Neuronal stem cell (in vitro differentiated cells): ENCODE measurements at regions not wholly inside any gene's neighbourhood (a gene's known extent, or its start where the extent isn't known, plus 50 kb on each side); places are given as distances from the start of the nearest gene placed in this dataset.

Experiments
- DNase-seq: peaks from one replicate; pipeline ENCODE4 v3.0.0-alpha.2; 2013; ENCODE audit warnings: low spot score
- H2AFZ ChIP-seq: one replicate; pipeline ENCODE4 v1.6.1; 2013; ENCODE audit warnings: mild to moderate bottlenecking, low read length, inconsistent platforms
- H2AK5ac ChIP-seq: 2 replicates; pipeline ENCODE4 v1.6.1; 2013; ENCODE audit warnings: low read depth, mild to moderate bottlenecking, inconsistent platforms, low read length, moderate library complexity, mixed read lengths
- H2BK120ac ChIP-seq: 2 replicates; pipeline ENCODE4 v1.6.1; 2013; ENCODE audit warnings: low read depth, mild to moderate bottlenecking, inconsistent platforms, low read length, moderate library complexity, mixed read lengths
- H2BK12ac ChIP-seq: one replicate; pipeline ENCODE4 v1.6.1; 2013; ENCODE audit warnings: low read length, inconsistent platforms
- H2BK15ac ChIP-seq: 2 replicates; pipeline ENCODE4 v1.6.1; 2013; ENCODE audit warnings: mild to moderate bottlenecking, low read length, inconsistent platforms, mixed read lengths
- H2BK5ac ChIP-seq: one replicate; pipeline ENCODE4 v1.6.1; 2013; ENCODE audit warnings: inconsistent platforms, mild to moderate bottlenecking, low read length, moderate library complexity
- H3K14ac ChIP-seq: one replicate; pipeline ENCODE4 v1.6.1; 2013; ENCODE audit warnings: low read length, inconsistent platforms
- H3K18ac ChIP-seq: 2 replicates; pipeline ENCODE4 v1.6.1; 2013; ENCODE audit warnings: low read length, inconsistent platforms
- H3K23ac ChIP-seq: 2 replicates; pipeline ENCODE4 v1.6.1; 2013; ENCODE audit warnings: low read depth, mild to moderate bottlenecking, mixed read lengths, low read length, inconsistent platforms; ENCODE audit not compliant: poor library complexity
- H3K27ac ChIP-seq: replicated peaks from 3 replicates; pipeline ENCODE4 v1.5.1; 2013; ENCODE audit warnings: low read length, inconsistent platforms
- H3K27me3 ChIP-seq, 3 experiments: 2 replicates each; pipeline ENCODE4 v1.6.1; 2013; ENCODE audit warnings: low read length in 3 of 3, mild to moderate bottlenecking in 2 of 3, inconsistent platforms in 1 of 3, low read depth in 1 of 3, mixed read lengths in 1 of 3, moderate library complexity in 1 of 3; ENCODE audit not compliant: control insufficient read depth in 3 of 3, insufficient read depth in 3 of 3
- H3K36me3 ChIP-seq, 2 donors: replicated peaks in 1 of 2; 2 replicates each; pipeline ENCODE4 v1.6.1; 2013; ENCODE audit warnings: low read length in 2 of 2; ENCODE audit not compliant: control insufficient read depth in 2 of 2, insufficient read depth in 2 of 2
- H3K4ac ChIP-seq: 2 replicates; pipeline ENCODE4 v1.6.1; 2013; ENCODE audit warnings: inconsistent platforms, mild to moderate bottlenecking, low read length, moderate library complexity
- H3K4me1 ChIP-seq, 2 donors: 1 replicate in 1 of 2; 2 replicates in 1 of 2; pipeline ENCODE4 v1.6.1; 2013; ENCODE audit warnings: low read length in 2 of 2, low read depth in 1 of 2; ENCODE audit not compliant: control insufficient read depth in 2 of 2, insufficient read depth in 1 of 2
- H3K4me2 ChIP-seq: one replicate; pipeline ENCODE4 v1.6.1; 2013; ENCODE audit warnings: mild to moderate bottlenecking, low read length, inconsistent platforms; ENCODE audit not compliant: insufficient read depth, poor library complexity, severe bottlenecking
- H3K4me3 ChIP-seq, 2 donors: 2 replicates each; pipeline ENCODE4 v1.5.1; 2013; ENCODE audit warnings: low read length in 2 of 2, mild to moderate bottlenecking in 2 of 2, inconsistent platforms in 1 of 2, moderate library complexity in 1 of 2
- H3K79me1 ChIP-seq: one replicate; pipeline ENCODE4 v1.6.1; 2013; ENCODE audit warnings: low read depth, mild to moderate bottlenecking, inconsistent platforms, low read length, moderate library complexity
- H3K9ac ChIP-seq: one replicate; pipeline ENCODE4 v1.6.1; 2013; ENCODE audit warnings: mild to moderate bottlenecking, low read depth, low read length, inconsistent platforms; ENCODE audit not compliant: poor library complexity
- H3K9me3 ChIP-seq, 2 donors: replicated peaks in 1 of 2; 2 replicates each; pipeline versions ENCODE3 to v1.6.1; 2013; ENCODE audit warnings: low read length in 2 of 2, mild to moderate bottlenecking in 2 of 2, inconsistent platforms in 1 of 2, low read depth in 1 of 2, mixed read lengths in 1 of 2, moderate library complexity in 1 of 2; ENCODE audit not compliant: control insufficient read depth in 2 of 2, insufficient read depth in 1 of 2
- H4K8ac ChIP-seq: one replicate; pipeline ENCODE4 v1.6.1; 2013; ENCODE audit warnings: low read depth, mild to moderate bottlenecking, inconsistent platforms, low read length, moderate library complexity
- H4K91ac ChIP-seq: one replicate; pipeline ENCODE4 v1.6.1; 2013; ENCODE audit warnings: low read length, low read depth, mild to moderate bottlenecking, inconsistent platforms; ENCODE audit not compliant: poor library complexity
- WGBS, 2 donors: extraction: QIAGEN DNeasy Blood & Tissue Kit; methylation state at CpG; one replicate each; pipeline ENCODE4 v1.1.7; 2013; ENCODE audit warnings: missing lambda C conversion rate in 2 of 2, mixed read lengths in 1 of 2; ENCODE audit not compliant: insufficient read length in 2 of 2, insufficient replicate concordance in 1 of 2; ENCODE audit errors: extremely low coverage in 2 of 2; 5-methylcytosine and 5-hydroxymethylcytosine counted together

GRCh38 chr14:28875934-28876571 is 109.5 kb downstream of the FOXG1 start:
- Histone ChIP-seq H3K4me1 (peaks cover 0 to 4% of the 10 kb centered on the region in 2 donors), H3K36me3 (no peaks in the 10 kb centered on the region), H2BK12ac (no peak overlapping the region), H2BK15ac (no peak overlapping the region), H3K79me1 (no peaks in the 10 kb centered on the region), H3K4me2 (no peak overlapping the region), H3K23ac (no peak overlapping the region), H3K27ac (no peak overlapping the region), H4K91ac (no peak overlapping the region), H2AFZ (peak overlapping the region; percentile 26), H4K8ac (no peak overlapping the region), H2BK5ac (no peak overlapping the region), H3K9ac (no peak overlapping the region), H3K9me3 (no peaks in the 10 kb centered on the region), H2AK5ac (no peak overlapping the region), H3K4me3 (no peak overlapping the region), H3K4ac (no peak overlapping the region), H3K27me3 (no peaks in the 10 kb centered on the region), H3K14ac (no peak overlapping the region), H3K18ac (no peak overlapping the region), H2BK120ac (no peak overlapping the region)
- DNase-seq: peak; percentile 3
- no CpG with 5 or more reads among the region's 3 CpGs for WGBS, 2 donors

- no peaks in the 10 kb centered on the region for H3K36me3 ChIP-seq
Measured at GRCh38 chr14:28876572-28876945, 110.0 kb downstream of the FOXG1 start.

GRCh38 chr14:28877923-28878322 is 111.3 kb downstream of the FOXG1 start:
- H2BK15ac ChIP-seq: no peak overlapping the region
- no peak overlapping the region for H3K27ac ChIP-seq
- no peak overlapping the region for H2BK5ac ChIP-seq
- H2AFZ ChIP-seq: no peak overlapping the region
- H4K8ac ChIP-seq: no peak overlapping the region
- H4K91ac ChIP-seq: no peak overlapping the region
- H3K4me1 ChIP-seq: peaks cover 0 to 4% of the 10 kb centered on the region in 2 donors
- no peak overlapping the region for H3K23ac ChIP-seq
- no peak overlapping the region for H3K9ac ChIP-seq
- H2BK120ac ChIP-seq: no peak overlapping the region
- H2AK5ac ChIP-seq: no peak overlapping the region
- H3K9me3 ChIP-seq: no peaks in the 10 kb centered on the region
- no peak overlapping the region for H2BK12ac ChIP-seq
- no peak overlapping the region for H3K18ac ChIP-seq
- no peak overlapping the region for H3K4me2 ChIP-seq
- no peaks in the 10 kb centered on the region for H3K27me3 ChIP-seq
- H3K14ac ChIP-seq: no peak overlapping the region
- no peaks in the 10 kb centered on the region for H3K36me3 ChIP-seq
- H3K79me1 ChIP-seq: no peaks in the 10 kb centered on the region
- H3K4ac ChIP-seq: no peak overlapping the region
- no peak overlapping the region for H3K4me3 ChIP-seq
- no peak for DNase-seq

More at GRCh38 chr14:28876572-28876945, 110.0 kb downstream of the FOXG1 start:
- Histone ChIP-seq H4K91ac (no peak overlapping the region), H2AFZ (peak overlapping the region; percentile 26), H3K4ac (no peak overlapping the region), H3K18ac (no peak overlapping the region), H2BK12ac (no peak overlapping the region), H3K79me1 (no peaks in the 10 kb centered on the region), H3K27ac (no peak overlapping the region), H2BK15ac (no peak overlapping the region), H2AK5ac (no peak overlapping the region), H3K4me1 (peaks cover 0 to 4% of the 10 kb centered on the region in 2 donors), H3K23ac (no peak overlapping the region), H3K4me3 (no peak overlapping the region), H4K8ac (no peak overlapping the region), H2BK5ac (no peak overlapping the region), H2BK120ac (no peak overlapping the region), H3K9ac (no peak overlapping the region), H3K9me3 (no peaks in the 10 kb centered on the region), H3K27me3 (no peaks in the 10 kb centered on the region), H3K4me2 (no peak overlapping the region), H3K14ac (no peak overlapping the region)
- WGBS, 2 donors: no CpG with 5 or more reads among the region's 4 CpGs
- DNase-seq: no peak

GRCh38 chr14:28879573-28879996 is 113.0 kb downstream of the FOXG1 start:
- no peak overlapping the region for H2AFZ ChIP-seq
- H2BK5ac ChIP-seq: no peak overlapping the region
- no CpG with 5 or more reads among the region's 5 CpGs for WGBS, 2 donors
- H2BK12ac ChIP-seq: no peak overlapping the region
- no peak overlapping the region for H2BK120ac ChIP-seq
- no peak overlapping the region for H4K8ac ChIP-seq
- H2AK5ac ChIP-seq: no peak overlapping the region
- H3K14ac ChIP-seq: no peak overlapping the region
- no peak overlapping the region for H2BK15ac ChIP-seq
- no peak overlapping the region for H3K4ac ChIP-seq
- H4K91ac ChIP-seq: no peak overlapping the region
- H3K23ac ChIP-seq: no peak overlapping the region
- H3K18ac ChIP-seq: no peak overlapping the region
- H3K9me3 ChIP-seq: no peaks in the 10 kb centered on the region
- H3K79me1 ChIP-seq: no peaks in the 10 kb centered on the region
- H3K4me1 ChIP-seq: peaks cover 0 to 4% of the 10 kb centered on the region in 2 donors
- H3K36me3 ChIP-seq: no peaks in the 10 kb centered on the region
- DNase-seq: peak; percentile 38
- peak overlapping the region; percentile 11 for H3K27ac ChIP-seq
- no peaks in the 10 kb centered on the region for H3K27me3 ChIP-seq
- no peak overlapping the region for H3K4me3 ChIP-seq
- H3K9ac ChIP-seq: no peak overlapping the region
- H3K4me2 ChIP-seq: no peak overlapping the region
